ENCODE measurements at regions not wholly inside any gene's neighbourhood (a gene's known extent, or its start where the extent isn't known, plus 50 kb on each side); places are given as distances from the start of the nearest gene placed in this dataset.

DNA sequence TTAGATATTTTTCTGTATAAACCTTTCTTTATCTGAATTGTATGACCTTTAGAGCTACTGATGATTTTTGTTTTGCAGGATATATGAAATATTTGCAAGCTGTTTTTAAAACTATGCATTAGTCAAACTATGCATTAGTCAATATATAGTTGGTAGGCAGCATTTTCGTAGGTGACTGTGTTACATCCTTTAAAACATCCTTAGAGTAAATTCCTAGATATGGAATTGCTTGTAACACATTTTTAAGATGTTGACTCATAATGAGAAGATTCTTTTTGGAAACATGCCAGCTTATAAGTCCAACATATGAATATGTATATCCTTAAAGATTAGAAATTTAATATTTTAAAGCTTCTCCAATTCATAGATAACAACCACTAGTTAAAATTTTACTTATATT lies 1768.5 kb downstream of the PCDH7 start:
- Histone ChIP-seq H3K4me1 (ENCODE audit: control extremely low read depth in 1 of 4, control insufficient read depth in 4 of 4, insufficient read depth in 4 of 4, low read length in 3 of 4) (no peaks in the 10 kb centered on the region), H3K27ac (ENCODE audit: insufficient read depth in 1 of 2, low read depth in 1 of 2, low read length in 2 of 2, poor library complexity in 1 of 2, severe bottlenecking in 2 of 2) (no peak overlapping the region), H3K27me3 (replicated peaks in 2 of 5; ENCODE audit: control insufficient read depth in 4 of 5, insufficient read depth in 5 of 5, low read length in 4 of 5) (no peaks in the 10 kb centered on the region), H3K4me3 (ENCODE audit: control insufficient read depth in 1 of 7, extremely low read depth in 1 of 7, insufficient read depth in 4 of 7, low read depth in 2 of 7, low read length in 6 of 7) (no peak overlapping the region), H3K36me3 (ENCODE audit: control insufficient read depth in 4 of 4, insufficient read depth in 4 of 4, low read length in 3 of 4) (no peaks in the 10 kb centered on the region), H3K9me3 (ENCODE audit: control extremely low read depth in 1 of 5, control insufficient read depth in 4 of 5, insufficient read depth in 2 of 5, low read depth in 1 of 5, low read length in 4 of 5) (no peaks in the 10 kb centered on the region)
- DNase-seq, result no peak
- CTCF ChIA-PET, result interaction anchor here (0.9 kb wide), 1 partner anchor 26 kb away, joined by 3 read pairs; no protein-coding TSS in a partner anchor
- no CpG with 5 or more reads among the region's 1 CpG for WGBS (ENCODE audit: insufficient coverage)
- POLR2A ChIA-PET, result no interaction called here

DNA sequence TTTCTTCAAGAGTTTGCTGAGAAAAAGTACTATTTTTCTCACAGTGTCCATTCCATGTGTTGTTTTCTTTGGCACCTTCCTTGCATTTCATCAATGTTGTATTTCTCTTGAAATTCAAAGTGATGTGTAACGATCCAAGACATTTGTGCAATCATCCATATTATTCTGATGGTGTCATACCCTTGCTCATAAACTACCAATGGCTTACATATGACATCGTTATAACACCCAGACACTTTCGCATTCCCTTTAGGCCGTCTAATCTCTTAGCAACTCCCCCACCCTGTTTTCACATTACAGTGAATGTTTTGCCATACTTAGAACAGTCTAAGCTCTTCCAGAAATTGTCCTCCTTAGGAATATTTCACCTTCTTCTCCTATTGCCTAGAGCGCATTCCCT lies 1779.0 kb downstream of the PCDH7 start:
- no peak for DNase-seq
- CTCF ChIA-PET, result no interaction called here
- Histone ChIP-seq H3K4me1 (ENCODE audit: control extremely low read depth in 1 of 4, control insufficient read depth in 4 of 4, insufficient read depth in 4 of 4, low read length in 3 of 4) (no peaks in the 10 kb centered on the region), H3K27me3 (replicated peaks in 2 of 5; ENCODE audit: control insufficient read depth in 4 of 5, insufficient read depth in 5 of 5, low read length in 4 of 5) (no peaks in the 10 kb centered on the region), H3K36me3 (ENCODE audit: control insufficient read depth in 4 of 4, insufficient read depth in 4 of 4, low read length in 3 of 4) (no peaks in the 10 kb centered on the region), H3K9me3 (ENCODE audit: control extremely low read depth in 1 of 5, control insufficient read depth in 4 of 5, insufficient read depth in 2 of 5, low read depth in 1 of 5, low read length in 4 of 5) (no peaks in the 10 kb centered on the region), H3K4me3 (ENCODE audit: control insufficient read depth in 1 of 7, extremely low read depth in 1 of 7, insufficient read depth in 4 of 7, low read depth in 2 of 7, low read length in 6 of 7) (no peak overlapping the region), H3K27ac (ENCODE audit: insufficient read depth in 1 of 2, low read depth in 1 of 2, low read length in 2 of 2, poor library complexity in 1 of 2, severe bottlenecking in 2 of 2) (no peak overlapping the region)
- POLR2A ChIA-PET, result no interaction called here
- WGBS (ENCODE audit: insufficient coverage), result 100% methylated on average over 4 of the region's 5 CpGs

DNA sequence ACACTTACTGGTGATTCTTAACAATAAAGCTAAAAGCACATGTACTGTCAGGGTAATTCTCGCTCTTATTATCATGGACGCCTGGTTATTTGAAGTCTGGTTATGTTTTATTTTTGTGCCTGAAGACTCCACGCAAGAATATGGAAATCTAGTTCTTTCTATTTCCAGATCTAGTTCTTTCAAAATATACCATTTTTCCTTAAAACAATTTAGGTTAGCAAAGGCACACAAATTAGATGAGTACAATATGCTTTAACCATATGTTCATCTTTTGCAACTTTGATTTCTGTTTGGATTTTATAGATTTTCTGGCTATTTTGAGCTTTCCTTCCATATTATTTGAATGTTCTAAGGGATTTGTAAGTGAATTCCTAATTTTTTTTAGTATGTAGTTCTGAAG lies 1783.1 kb downstream of the PCDH7 start:
- no peaks in the 10 kb centered on the region for H3K9me3 ChIP-seq (ENCODE audit: control extremely low read depth in 1 of 5, control insufficient read depth in 4 of 5, insufficient read depth in 2 of 5, low read depth in 1 of 5, low read length in 4 of 5)
- no peak overlapping the region for H3K4me3 ChIP-seq (ENCODE audit: control insufficient read depth in 1 of 7, extremely low read depth in 1 of 7, insufficient read depth in 4 of 7, low read depth in 2 of 7, low read length in 6 of 7)
- no CpG with 5 or more reads among the region's 3 CpGs for WGBS (ENCODE audit: insufficient coverage)
- H3K27ac ChIP-seq (ENCODE audit: insufficient read depth in 1 of 2, low read depth in 1 of 2, low read length in 2 of 2, poor library complexity in 1 of 2, severe bottlenecking in 2 of 2), result no peak overlapping the region
- no peaks in the 10 kb centered on the region for H3K27me3 ChIP-seq (replicated peaks in 2 of 5; ENCODE audit: control insufficient read depth in 4 of 5, insufficient read depth in 5 of 5, low read length in 4 of 5)
- ChIA-PET POLR2A (no interaction called here), CTCF (no interaction called here)
- DNase-seq, result no peak
- no peaks in the 10 kb centered on the region for H3K36me3 ChIP-seq (ENCODE audit: control insufficient read depth in 4 of 4, insufficient read depth in 4 of 4, low read length in 3 of 4)
- no peaks in the 10 kb centered on the region for H3K4me1 ChIP-seq (ENCODE audit: control extremely low read depth in 1 of 4, control insufficient read depth in 4 of 4, insufficient read depth in 4 of 4, low read length in 3 of 4)

DNA sequence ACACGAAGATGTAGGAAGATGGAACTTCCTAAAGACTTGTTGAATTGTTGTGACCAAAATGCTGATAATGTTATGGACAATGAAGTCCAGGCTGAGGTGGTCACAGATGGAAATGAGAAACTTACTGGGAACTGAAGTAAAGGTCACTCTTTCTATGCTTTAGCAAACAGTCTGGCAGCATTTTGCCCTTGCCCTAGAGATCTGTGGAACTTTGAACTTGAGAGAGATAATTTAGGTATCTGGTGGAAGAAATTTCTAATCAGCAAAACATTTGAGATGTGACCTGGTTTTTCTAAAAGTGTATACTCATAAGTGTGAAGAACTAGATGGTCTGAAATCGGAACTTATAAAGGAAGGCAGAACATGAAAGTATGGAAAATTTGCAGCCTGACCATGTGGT lies 1785.9 kb downstream of the PCDH7 start:
- Histone ChIP-seq H3K27ac (ENCODE audit: insufficient read depth in 1 of 2, low read depth in 1 of 2, low read length in 2 of 2, poor library complexity in 1 of 2, severe bottlenecking in 2 of 2) (no peak overlapping the region), H3K36me3 (ENCODE audit: control insufficient read depth in 4 of 4, insufficient read depth in 4 of 4, low read length in 3 of 4) (no peaks in the 10 kb centered on the region), H3K4me1 (ENCODE audit: control extremely low read depth in 1 of 4, control insufficient read depth in 4 of 4, insufficient read depth in 4 of 4, low read length in 3 of 4) (no peaks in the 10 kb centered on the region), H3K27me3 (replicated peaks in 2 of 5; ENCODE audit: control insufficient read depth in 4 of 5, insufficient read depth in 5 of 5, low read length in 4 of 5) (no peaks in the 10 kb centered on the region), H3K9me3 (ENCODE audit: control extremely low read depth in 1 of 5, control insufficient read depth in 4 of 5, insufficient read depth in 2 of 5, low read depth in 1 of 5, low read length in 4 of 5) (no peaks in the 10 kb centered on the region), H3K4me3 (ENCODE audit: control insufficient read depth in 1 of 7, extremely low read depth in 1 of 7, insufficient read depth in 4 of 7, low read depth in 2 of 7, low read length in 6 of 7) (no peak overlapping the region)
- ChIA-PET CTCF (no interaction called here), POLR2A (no interaction called here)
- 95% methylated on average over 2 of the region's 2 CpGs for WGBS (ENCODE audit: insufficient coverage)
- no peak for DNase-seq

DNA sequence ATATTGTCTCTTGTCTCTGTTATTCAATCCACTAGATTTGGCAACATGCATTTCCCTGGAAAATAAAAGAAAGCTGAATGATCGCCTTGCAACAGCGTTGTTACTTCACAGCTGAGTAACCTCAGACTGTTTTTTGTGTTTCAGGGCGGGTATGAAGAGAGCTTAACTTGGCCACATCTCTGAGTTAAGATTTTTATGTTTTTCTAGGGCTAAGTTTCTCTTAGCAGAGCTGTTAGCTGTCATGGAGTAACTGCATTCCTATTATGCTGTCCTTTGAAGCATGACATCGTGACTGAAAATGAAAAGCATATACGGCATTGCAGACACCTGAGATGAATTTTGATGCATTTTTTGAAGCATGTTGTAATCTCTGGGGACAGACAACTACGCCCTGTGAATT lies 1798.9 kb downstream of the PCDH7 start:
- no peak overlapping the region for H3K27ac ChIP-seq (ENCODE audit: insufficient read depth in 1 of 2, low read depth in 1 of 2, low read length in 2 of 2, poor library complexity in 1 of 2, severe bottlenecking in 2 of 2)
- 94% methylated on average over 6 of the region's 6 CpGs for WGBS (ENCODE audit: insufficient coverage)
- H3K4me3 ChIP-seq (ENCODE audit: control insufficient read depth in 1 of 7, extremely low read depth in 1 of 7, insufficient read depth in 4 of 7, low read depth in 2 of 7, low read length in 6 of 7), result no peak overlapping the region

DNA sequence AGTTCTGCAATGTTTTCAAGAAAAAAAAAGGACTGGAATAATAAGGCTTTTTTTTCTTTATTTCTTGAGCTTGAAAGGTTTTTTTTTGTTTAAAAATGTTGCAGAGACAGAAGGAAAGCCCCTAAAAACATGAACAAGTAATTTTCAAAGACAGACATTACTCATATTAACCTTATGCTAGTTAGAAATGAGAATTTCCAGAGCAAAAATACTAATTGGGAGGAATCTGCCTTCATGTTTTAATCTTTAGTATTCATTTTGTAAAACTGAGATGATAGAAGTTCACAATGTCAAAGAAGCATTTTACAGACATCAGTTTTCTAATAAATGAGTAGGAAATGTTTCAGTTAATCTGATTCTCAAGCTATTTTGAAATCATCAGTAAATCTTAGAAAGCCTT lies 1805.3 kb downstream of the PCDH7 start:
- ChIA-PET POLR2A (no interaction called here), CTCF (no interaction called here)
- Histone ChIP-seq H3K27ac (ENCODE audit: insufficient read depth in 1 of 2, low read depth in 1 of 2, low read length in 2 of 2, poor library complexity in 1 of 2, severe bottlenecking in 2 of 2) (no peak overlapping the region), H3K36me3 (ENCODE audit: control insufficient read depth in 4 of 4, insufficient read depth in 4 of 4, low read length in 3 of 4) (no peaks in the 10 kb centered on the region), H3K27me3 (replicated peaks in 2 of 5; ENCODE audit: control insufficient read depth in 4 of 5, insufficient read depth in 5 of 5, low read length in 4 of 5) (no peaks in the 10 kb centered on the region), H3K4me1 (ENCODE audit: control extremely low read depth in 1 of 4, control insufficient read depth in 4 of 4, insufficient read depth in 4 of 4, low read length in 3 of 4) (no peaks in the 10 kb centered on the region), H3K9me3 (ENCODE audit: control extremely low read depth in 1 of 5, control insufficient read depth in 4 of 5, insufficient read depth in 2 of 5, low read depth in 1 of 5, low read length in 4 of 5) (no peaks in the 10 kb centered on the region), H3K4me3 (ENCODE audit: control insufficient read depth in 1 of 7, extremely low read depth in 1 of 7, insufficient read depth in 4 of 7, low read depth in 2 of 7, low read length in 6 of 7) (no peak overlapping the region)
- DNase-seq, result no peak

More for the DNA sequence above, 1798.9 kb downstream of the PCDH7 start:
- H3K4me1 ChIP-seq (ENCODE audit: control extremely low read depth in 1 of 4, control insufficient read depth in 4 of 4, insufficient read depth in 4 of 4, low read length in 3 of 4), result no peaks in the 10 kb centered on the region
- H3K27me3 ChIP-seq (replicated peaks in 2 of 5; ENCODE audit: control insufficient read depth in 4 of 5, insufficient read depth in 5 of 5, low read length in 4 of 5), result no peaks in the 10 kb centered on the region
- CTCF ChIA-PET, result no interaction called here
- no peaks in the 10 kb centered on the region for H3K9me3 ChIP-seq (ENCODE audit: control extremely low read depth in 1 of 5, control insufficient read depth in 4 of 5, insufficient read depth in 2 of 5, low read depth in 1 of 5, low read length in 4 of 5)
- H3K36me3 ChIP-seq (ENCODE audit: control insufficient read depth in 4 of 4, insufficient read depth in 4 of 4, low read length in 3 of 4), result no peaks in the 10 kb centered on the region
- no peak for DNase-seq
- POLR2A ChIA-PET, result no interaction called here

DNA sequence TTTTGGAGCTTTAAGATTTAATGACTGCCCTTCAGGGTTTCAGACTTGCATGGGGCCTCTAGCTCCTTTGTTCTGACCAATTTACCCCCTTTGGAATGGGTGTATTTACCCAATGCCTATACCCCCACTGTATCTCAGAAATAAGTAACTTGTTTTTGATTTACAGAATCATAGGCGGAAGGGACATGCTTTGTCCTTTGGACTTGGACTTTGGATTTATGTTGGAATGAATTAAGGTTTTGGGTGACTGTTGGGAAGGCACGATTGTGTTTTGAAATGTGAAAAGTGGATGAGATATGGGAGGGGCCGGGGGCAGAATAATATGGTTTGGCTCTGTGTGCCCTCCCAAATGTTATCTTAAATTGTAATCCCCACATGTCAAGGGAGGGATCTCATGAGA lies 1824.7 kb downstream of the PCDH7 start:
- ChIA-PET CTCF (no interaction called here), POLR2A (no interaction called here)
- H3K4me1 ChIP-seq (ENCODE audit: control extremely low read depth in 1 of 4, control insufficient read depth in 4 of 4, insufficient read depth in 4 of 4, low read length in 3 of 4), result no peaks in the 10 kb centered on the region
- no peaks in the 10 kb centered on the region for H3K27me3 ChIP-seq (replicated peaks in 2 of 5; ENCODE audit: control insufficient read depth in 4 of 5, insufficient read depth in 5 of 5, low read length in 4 of 5)
- H3K9me3 ChIP-seq (ENCODE audit: control extremely low read depth in 1 of 5, control insufficient read depth in 4 of 5, insufficient read depth in 2 of 5, low read depth in 1 of 5, low read length in 4 of 5), result no peaks in the 10 kb centered on the region
- 90% methylated on average over 2 of the region's 3 CpGs for WGBS (ENCODE audit: insufficient coverage)
- DNase-seq, result no peak
- no peak overlapping the region for H3K4me3 ChIP-seq (ENCODE audit: control insufficient read depth in 1 of 7, extremely low read depth in 1 of 7, insufficient read depth in 4 of 7, low read depth in 2 of 7, low read length in 6 of 7)
- H3K27ac ChIP-seq (ENCODE audit: insufficient read depth in 1 of 2, low read depth in 1 of 2, low read length in 2 of 2, poor library complexity in 1 of 2, severe bottlenecking in 2 of 2), result no peak overlapping the region
- H3K36me3 ChIP-seq (ENCODE audit: control insufficient read depth in 4 of 4, insufficient read depth in 4 of 4, low read length in 3 of 4), result no peaks in the 10 kb centered on the region

DNA sequence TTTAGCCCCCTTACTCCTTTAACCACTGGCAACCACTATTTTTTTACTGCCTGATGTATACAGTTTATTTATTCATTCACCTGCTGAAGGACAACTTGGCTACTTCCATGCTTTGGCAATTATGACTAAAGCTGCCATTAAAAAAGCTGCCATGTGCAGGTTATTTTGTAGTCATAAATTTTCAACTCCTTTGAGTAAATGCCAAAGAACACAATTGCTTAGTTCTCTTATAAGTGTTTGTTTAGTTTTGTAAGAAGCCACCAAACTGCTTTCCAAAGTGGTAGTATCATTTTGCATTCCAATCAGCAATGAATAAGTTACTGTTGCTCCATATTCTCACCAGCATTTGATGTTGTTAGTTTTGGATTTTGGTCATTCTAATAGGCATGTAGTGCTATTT lies 1831.8 kb downstream of the PCDH7 start:
- Histone ChIP-seq H3K27ac (ENCODE audit: insufficient read depth in 1 of 2, low read depth in 1 of 2, low read length in 2 of 2, poor library complexity in 1 of 2, severe bottlenecking in 2 of 2) (no peak overlapping the region), H3K9me3 (ENCODE audit: control extremely low read depth in 1 of 5, control insufficient read depth in 4 of 5, insufficient read depth in 2 of 5, low read depth in 1 of 5, low read length in 4 of 5) (no peaks in the 10 kb centered on the region), H3K27me3 (replicated peaks in 2 of 5; ENCODE audit: control insufficient read depth in 4 of 5, insufficient read depth in 5 of 5, low read length in 4 of 5) (no peaks in the 10 kb centered on the region), H3K36me3 (ENCODE audit: control insufficient read depth in 4 of 4, insufficient read depth in 4 of 4, low read length in 3 of 4) (no peaks in the 10 kb centered on the region), H3K4me1 (ENCODE audit: control extremely low read depth in 1 of 4, control insufficient read depth in 4 of 4, insufficient read depth in 4 of 4, low read length in 3 of 4) (no peaks in the 10 kb centered on the region), H3K4me3 (ENCODE audit: control insufficient read depth in 1 of 7, extremely low read depth in 1 of 7, insufficient read depth in 4 of 7, low read depth in 2 of 7, low read length in 6 of 7) (no peak overlapping the region)
- DNase-seq, result no peak
- ChIA-PET CTCF (no interaction called here), POLR2A (no interaction called here)

All from common myeloid progenitor, CD34-positive (primary cell).